ENCODE measurements at regions not wholly inside any gene's neighbourhood (a gene's known extent, or its start where the extent isn't known, plus 50 kb on each side); places are given as distances from the start of the nearest gene placed in this dataset.

GRCh38 chr4:31328932-31329331 lies 608.8 kb downstream of the PCDH7 start:
- no peak for DNase-seq (ENCODE audit: low read depth)
- H3K4me3 ChIP-seq (ENCODE audit: low read length), result no peak overlapping the region
- TF ChIP-seq CTCF (conservative IDR thresholded peaks at IDR 0.05; ENCODE audit: low read depth, low read length), result no peak

- TF ChIP-seq CTCF (conservative IDR thresholded peaks at IDR 0.05; ENCODE audit: low read depth, low read length), result no peak
- no peak overlapping the region for H3K4me3 ChIP-seq (ENCODE audit: low read length)
- DNase-seq (ENCODE audit: low read depth), result no peak
Measured at GRCh38 chr4:31334086-31334910, 614.1 kb downstream of the PCDH7 start.

GRCh38 chr4:31338000-31338399 lies 617.8 kb downstream of the PCDH7 start:
- no peak for DNase-seq (ENCODE audit: low read depth)
- no peak overlapping the region for H3K4me3 ChIP-seq (ENCODE audit: low read length)
- TF ChIP-seq CTCF (conservative IDR thresholded peaks at IDR 0.05; ENCODE audit: low read depth, low read length), result no peak

GRCh38 chr4:31341601-31342359 lies 621.6 kb downstream of the PCDH7 start:
- no peak for TF ChIP-seq CTCF (conservative IDR thresholded peaks at IDR 0.05; ENCODE audit: low read depth, low read length)
- DNase-seq (ENCODE audit: low read depth), result no peak
- H3K4me3 ChIP-seq (ENCODE audit: low read length), result no peak overlapping the region

GRCh38 chr4:31343061-31343460 lies 622.9 kb downstream of the PCDH7 start:
- no peak for DNase-seq (ENCODE audit: low read depth)
- H3K4me3 ChIP-seq (ENCODE audit: low read length), result no peak overlapping the region
- no peak for TF ChIP-seq CTCF (conservative IDR thresholded peaks at IDR 0.05; ENCODE audit: low read depth, low read length)

- DNase-seq (ENCODE audit: low read depth), result no peak
- H3K4me3 ChIP-seq (ENCODE audit: low read length), result no peak overlapping the region
- no peak for TF ChIP-seq CTCF (conservative IDR thresholded peaks at IDR 0.05; ENCODE audit: low read depth, low read length)
Measured at GRCh38 chr4:31349907-31350306, 629.7 kb downstream of the PCDH7 start.

Data from retinal pigment epithelial cell (primary cell).